ENCODE measurements at regions not wholly inside any gene's neighbourhood (a gene's known extent, or its start where the extent isn't known, plus 50 kb on each side); places are given as distances from the start of the nearest gene placed in this dataset.

DNA sequence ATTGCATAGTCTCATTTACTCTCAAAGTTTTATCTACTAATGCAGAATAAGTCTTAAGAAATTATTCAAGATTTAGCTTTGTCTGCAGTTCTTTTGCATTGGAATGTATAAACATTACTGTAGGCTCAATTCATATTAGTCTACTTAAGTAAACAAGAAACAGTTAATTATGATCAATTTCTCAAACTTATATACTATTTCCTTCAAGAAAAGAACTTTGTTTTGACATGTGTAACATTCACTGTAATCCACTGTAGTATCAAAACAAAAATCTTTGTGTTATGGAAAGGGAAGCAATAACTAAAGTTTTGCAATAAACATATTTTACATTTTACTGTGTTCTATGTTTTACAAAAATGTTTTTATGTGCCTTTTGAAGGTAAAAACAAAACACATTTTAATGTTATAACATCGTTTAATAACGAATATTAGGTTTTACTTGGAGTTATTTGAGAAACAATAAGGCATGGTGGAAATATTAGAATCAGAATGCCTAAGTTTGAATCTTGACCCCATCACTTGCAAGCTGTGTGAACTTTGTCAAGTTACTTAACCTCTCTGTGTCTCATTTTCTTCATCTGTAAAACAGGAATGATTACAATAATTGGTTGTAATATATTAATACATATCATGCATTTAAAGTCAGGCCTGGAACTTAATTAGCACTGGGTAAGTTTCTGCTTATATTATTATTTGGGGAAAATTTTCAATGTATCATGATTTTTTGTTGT, 77.0 kb upstream of the DPH5 start:
- TF ChIP-seq, protein P1, sequence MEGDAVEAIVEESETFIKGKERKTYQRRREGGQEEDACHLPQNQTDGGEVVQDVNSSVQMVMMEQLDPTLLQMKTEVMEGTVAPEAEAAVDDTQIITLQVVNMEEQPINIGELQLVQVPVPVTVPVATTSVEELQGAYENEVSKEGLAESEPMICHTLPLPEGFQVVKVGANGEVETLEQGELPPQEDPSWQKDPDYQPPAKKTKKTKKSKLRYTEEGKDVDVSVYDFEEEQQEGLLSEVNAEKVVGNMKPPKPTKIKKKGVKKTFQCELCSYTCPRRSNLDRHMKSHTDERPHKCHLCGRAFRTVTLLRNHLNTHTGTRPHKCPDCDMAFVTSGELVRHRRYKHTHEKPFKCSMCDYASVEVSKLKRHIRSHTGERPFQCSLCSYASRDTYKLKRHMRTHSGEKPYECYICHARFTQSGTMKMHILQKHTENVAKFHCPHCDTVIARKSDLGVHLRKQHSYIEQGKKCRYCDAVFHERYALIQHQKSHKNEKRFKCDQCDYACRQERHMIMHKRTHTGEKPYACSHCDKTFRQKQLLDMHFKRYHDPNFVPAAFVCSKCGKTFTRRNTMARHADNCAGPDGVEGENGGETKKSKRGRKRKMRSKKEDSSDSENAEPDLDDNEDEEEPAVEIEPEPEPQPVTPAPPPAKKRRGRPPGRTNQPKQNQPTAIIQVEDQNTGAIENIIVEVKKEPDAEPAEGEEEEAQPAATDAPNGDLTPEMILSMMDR (IDR thresholded peaks at IDR 0.05; ENCODE audit: extremely low read depth in 1 of 2, insufficient read depth in 1 of 2, low read depth in 1 of 2, low read length in 2 of 2), result no peak
- no peak for TF ChIP-seq EZH2 (IDR thresholded peaks at IDR 0.05; ENCODE audit: borderline replicate concordance, low read depth, low read length, severe bottlenecking)
- no peak for TF ChIP-seq MYC (IDR thresholded peaks at IDR 0.05; ENCODE audit: low read depth, low read length)
- TF ChIP-seq POLR2A (IDR thresholded peaks at IDR 0.05; ENCODE audit: low read depth, low read length), result no peak
- no peak for TF ChIP-seq FOS (IDR thresholded peaks at IDR 0.05; ENCODE audit: borderline replicate concordance, insufficient read depth, low read length)
- no peak for TF ChIP-seq GATA2 (IDR thresholded peaks at IDR 0.05; ENCODE audit: insufficient read depth, insufficient read length, low read depth, low read length)
- no peak for TF ChIP-seq POLR2AphosphoS5 (IDR thresholded peaks at IDR 0.05; ENCODE audit: insufficient read depth, low read depth, low read length)
- TF ChIP-seq JUN (IDR thresholded peaks at IDR 0.05; ENCODE audit: borderline replicate concordance, insufficient read depth, insufficient read length, low read depth), result no peak
- TF ChIP-seq, protein P2, sequence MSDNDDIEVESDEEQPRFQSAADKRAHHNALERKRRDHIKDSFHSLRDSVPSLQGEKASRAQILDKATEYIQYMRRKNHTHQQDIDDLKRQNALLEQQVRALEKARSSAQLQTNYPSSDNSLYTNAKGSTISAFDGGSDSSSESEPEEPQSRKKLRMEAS (IDR thresholded peaks at IDR 0.05; ENCODE audit: insufficient read depth, insufficient read length), result no peak

Measured in endothelial cell of umbilical vein (primary cell).